Head of caudate nucleus (tissue), 42 donors: ENCODE measurements at regions not wholly inside any gene's neighbourhood (a gene's known extent, or its start where the extent isn't known, plus 50 kb on each side); places are given as distances from the start of the nearest gene placed in this dataset.
A peak's percentile ranks its signal among the peaks of the same experiment; 100 is the strongest.

Experiments used
- DNase-seq, 42 donors: peaks; one replicate each; pipeline versions ENCODE4 v3.0.0 to v3.0.0-alpha.2; 2020 to 2021; ENCODE audit warnings: mixed read lengths in 7 of 42
- intact Hi-C: fragments of 100-400 bp; cut with DNase I; formaldehyde crosslinking; loops from one replicate; pipeline ENCODE4 v1.15.0; 2022

- intact Hi-C loops = no loop called here
Observed at GRCh38 chr4:43241104-43241503, 348.6 kb downstream of the GRXCR1 start.

GRCh38 chr4:43242606-43243005 is 350.1 kb downstream of the GRXCR1 start:
- intact Hi-C loops = no loop called here
- no peak for DNase-seq

More at GRCh38 chr4:43241104-43241503, 348.6 kb downstream of the GRXCR1 start:
- DNase-seq = no peak

- no peak for DNase-seq
- intact Hi-C loops = no loop called here
Observed at GRCh38 chr4:43243433-43244116, 351.1 kb downstream of the GRXCR1 start.

- DNase-seq = peak in 1 of 42 donors; percentile 3
- intact Hi-C loops = no loop called here
Observed at GRCh38 chr4:43244688-43245382, 352.3 kb downstream of the GRXCR1 start.

GRCh38 chr4:43251841-43252240 is 359.3 kb downstream of the GRXCR1 start:
- no peak for DNase-seq
- intact Hi-C loops = no loop called here

- DNase-seq = no peak
- intact Hi-C loops = no loop called here
Observed at GRCh38 chr4:43253541-43253940, 361.0 kb downstream of the GRXCR1 start.

- intact Hi-C loops = no loop called here
Observed at GRCh38 chr4:43264730-43265129, 372.2 kb downstream of the GRXCR1 start.

GRCh38 chr4:43271946-43272345 is 379.4 kb downstream of the GRXCR1 start:
- intact Hi-C loops = no loop called here

More at GRCh38 chr4:43264730-43265129, 372.2 kb downstream of the GRXCR1 start:
- no peak for DNase-seq

GRCh38 chr4:43274376-43274775 is 381.9 kb downstream of the GRXCR1 start:
- DNase-seq = no peak
- intact Hi-C loops = no loop called here

More at GRCh38 chr4:43271946-43272345, 379.4 kb downstream of the GRXCR1 start:
- DNase-seq = no peak

GRCh38 chr4:43275779-43276178 is 383.3 kb downstream of the GRXCR1 start:
- intact Hi-C loops = no loop called here
- DNase-seq = no peak

- intact Hi-C loops = no loop called here
- DNase-seq = no peak
Observed at GRCh38 chr4:43276321-43276720, 383.8 kb downstream of the GRXCR1 start.

- no peak for DNase-seq
- intact Hi-C loops = no loop called here
Observed at GRCh38 chr4:43277003-43277402, 384.5 kb downstream of the GRXCR1 start.

- no peak for DNase-seq
- intact Hi-C loops = no loop called here
Observed at GRCh38 chr4:43282534-43282933, 390.0 kb downstream of the GRXCR1 start.

- no peak for DNase-seq
- intact Hi-C loops = no loop called here
Observed at GRCh38 chr4:43286137-43286536, 393.6 kb downstream of the GRXCR1 start.

- no peak for DNase-seq
- intact Hi-C loops = no loop called here
Observed at GRCh38 chr4:43296946-43297528, 404.5 kb downstream of the GRXCR1 start.

- DNase-seq = no peak
Observed at GRCh38 chr4:43316813-43317212, 424.3 kb downstream of the GRXCR1 start.

GRCh38 chr4:43325220-43325967 is 432.9 kb downstream of the GRXCR1 start:
- intact Hi-C loops = no loop called here
- DNase-seq = peak in 1 of 42 donors; percentile 12

More at GRCh38 chr4:43316813-43317212, 424.3 kb downstream of the GRXCR1 start:
- intact Hi-C loops = no loop called here

- intact Hi-C loops = no loop called here
- DNase-seq = no peak
Observed at GRCh38 chr4:43330288-43330687, 437.8 kb downstream of the GRXCR1 start.

- no peak for DNase-seq
- intact Hi-C loops = no loop called here
Observed at GRCh38 chr4:43331226-43332051, 438.9 kb downstream of the GRXCR1 start.
